Right ventricle myocardium superior (tissue), 1 donor: ENCODE measurements at regions not wholly inside any gene's neighbourhood (a gene's known extent, or its start where the extent isn't known, plus 50 kb on each side); places are given as distances from the start of the nearest gene placed in this dataset.

Experiments
- ATAC-seq: fragments of 200-7000 bp; cut with Tn5 transposase; one replicate; pipeline ENCODE4 v1.9.1; 2020; ENCODE audit warnings: mild to moderate bottlenecking; ENCODE audit not compliant: poor library complexity
- DNase-seq: peaks from one replicate; pipeline ENCODE4 v3.0.0-alpha.2; 2020
- intact Hi-C: fragments of 100-400 bp; cut with DNase I; formaldehyde crosslinking; loops from one replicate; pipeline ENCODE4 v1.11.2; 2022
- donor health status: DM: no; HTN: yes; CAD: no; lungs with severe emphysema.

DNA sequence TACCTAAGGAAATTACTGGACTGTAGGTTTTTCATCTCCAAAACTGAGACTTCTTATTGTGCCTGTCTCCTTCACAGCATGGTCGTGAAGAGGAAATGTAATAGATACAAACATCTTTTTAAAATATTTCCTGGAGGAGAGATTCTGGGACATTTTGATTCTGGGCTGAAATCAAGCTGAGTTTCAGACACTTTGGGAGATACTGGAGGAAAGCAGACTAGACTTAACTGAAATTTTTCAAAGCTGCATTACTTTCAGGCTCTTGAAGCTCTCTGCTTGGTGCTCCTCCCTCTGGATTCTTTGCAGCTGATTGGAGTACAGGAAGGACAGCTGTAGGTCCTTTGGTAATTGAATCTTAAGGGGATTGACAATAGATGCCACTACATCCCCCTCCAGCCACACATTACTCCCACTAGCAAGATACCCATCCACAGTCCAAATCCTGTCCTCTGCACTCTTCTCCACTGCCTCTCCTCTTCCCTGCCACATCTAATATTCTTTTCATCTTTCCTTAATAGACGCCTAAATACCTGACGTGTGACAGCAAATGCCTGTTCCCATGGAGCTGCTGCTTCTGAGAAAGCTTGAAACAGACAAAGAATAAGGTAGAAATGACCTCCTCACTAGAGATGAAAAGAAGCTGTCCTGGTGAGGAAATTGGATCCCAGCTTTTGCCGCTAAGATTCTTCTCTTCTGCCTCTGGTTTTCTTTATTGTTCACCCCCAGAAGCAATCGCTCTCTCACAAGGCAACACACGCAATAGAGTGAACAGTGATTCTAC lies 111.5 kb upstream of the PHYHIPL start:
- no peak for ATAC-seq
- intact Hi-C loops: no loop called here
- DNase-seq: no peak

DNA sequence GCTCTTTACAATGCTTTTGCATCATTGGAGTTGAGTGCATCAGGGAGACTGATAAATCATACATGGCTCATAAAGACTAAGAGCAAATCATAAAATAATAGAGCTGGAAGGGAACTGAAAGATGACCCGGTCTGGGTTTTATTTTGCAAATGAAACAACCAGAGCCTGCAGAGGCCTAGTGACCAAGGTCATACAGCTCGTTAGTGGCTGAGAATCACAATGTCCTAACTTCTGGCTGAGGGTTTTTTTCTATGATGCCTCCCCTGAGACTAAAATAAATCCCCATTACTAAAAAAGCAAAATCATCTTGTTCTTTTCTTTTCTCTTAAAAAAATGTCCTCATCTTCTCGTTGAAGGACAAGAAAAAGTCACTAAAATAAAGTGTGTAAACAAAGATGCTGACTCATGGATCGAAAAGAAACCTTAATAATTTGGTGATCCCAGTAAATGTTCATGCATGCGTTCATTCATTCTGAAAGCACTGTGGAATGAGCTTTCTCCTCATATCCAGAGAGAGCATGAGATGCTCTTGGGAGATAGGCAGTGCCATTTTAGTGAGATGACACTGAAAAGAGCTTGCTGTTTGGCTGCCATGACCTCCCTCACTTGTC lies 107.8 kb upstream of the PHYHIPL start:
- intact Hi-C loops: no loop called here
- ATAC-seq: peak; percentile 15

DNA sequence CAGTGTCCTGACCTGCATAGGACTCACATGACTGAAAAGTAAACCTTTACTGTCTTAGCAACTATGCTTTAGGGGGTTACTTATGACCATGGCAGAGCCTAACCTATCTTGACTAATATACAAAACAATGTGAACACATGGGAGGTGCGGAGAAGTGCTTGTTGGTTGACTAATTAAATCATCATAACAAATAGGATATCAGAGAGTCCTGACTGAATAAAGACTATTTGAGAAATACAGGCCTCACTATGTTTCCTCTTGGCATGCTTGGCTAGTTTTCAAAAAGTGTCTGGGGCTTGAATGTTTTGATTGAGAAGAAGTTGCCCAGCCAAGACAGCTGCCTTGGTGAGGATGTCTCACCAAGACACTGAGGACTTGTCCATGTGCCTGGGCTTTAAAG lies 104.4 kb upstream of the PHYHIPL start:
- intact Hi-C loops: no loop called here
- DNase-seq (no peak), ATAC-seq (no peak)

More for the DNA sequence above, 107.8 kb upstream of the PHYHIPL start:
- no peak for DNase-seq

DNA sequence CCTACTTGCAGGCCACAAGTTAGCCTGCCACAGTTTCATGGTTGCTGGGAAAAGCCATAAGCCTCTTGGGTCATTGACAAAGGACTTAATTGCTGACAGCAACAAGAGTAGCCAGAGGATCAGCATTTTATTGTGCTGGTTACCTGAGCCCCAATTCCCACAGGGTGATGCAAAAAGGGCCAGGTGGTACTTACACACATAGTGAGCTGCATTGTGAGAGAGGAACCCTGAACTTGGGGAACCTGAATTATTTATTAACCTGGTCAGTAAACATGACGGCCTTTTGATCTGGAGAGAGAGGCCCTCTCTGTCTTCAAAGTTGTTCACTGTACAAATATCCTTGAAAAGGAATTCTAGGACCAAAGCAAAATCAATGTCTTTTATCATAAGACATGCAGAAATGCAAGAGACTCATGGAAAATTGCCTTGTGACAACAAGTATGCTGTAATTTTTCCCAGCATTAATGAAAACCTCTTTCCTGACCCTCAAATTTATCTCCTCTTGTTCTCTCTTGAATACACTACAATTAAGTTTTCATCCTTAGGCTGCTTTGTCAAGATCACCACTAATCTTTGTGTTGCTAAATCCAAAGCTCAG lies 102.9 kb upstream of the PHYHIPL start:
- DNase-seq (no peak), ATAC-seq (no peak)
- intact Hi-C loops: no loop called here

DNA sequence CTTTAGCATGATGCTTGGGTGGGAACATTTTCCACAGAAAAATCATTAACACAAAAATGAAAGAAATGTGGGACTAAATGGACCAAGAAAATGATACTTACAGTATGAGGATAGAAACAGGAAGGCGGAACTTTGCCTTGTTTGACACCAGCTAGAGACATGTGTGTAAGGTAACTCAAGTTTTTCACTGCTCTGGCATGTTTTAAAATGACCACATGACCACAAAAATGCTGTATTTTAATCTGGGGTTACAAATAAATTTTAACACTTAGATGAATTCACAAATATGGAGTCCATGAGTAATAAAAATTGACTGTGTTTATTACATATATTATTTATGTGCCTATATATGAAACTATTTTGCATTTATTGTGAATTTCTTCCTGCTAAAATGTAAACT lies 100.9 kb upstream of the PHYHIPL start:
- intact Hi-C loops: no loop called here
- DNase-seq (no peak), ATAC-seq (no peak)

DNA sequence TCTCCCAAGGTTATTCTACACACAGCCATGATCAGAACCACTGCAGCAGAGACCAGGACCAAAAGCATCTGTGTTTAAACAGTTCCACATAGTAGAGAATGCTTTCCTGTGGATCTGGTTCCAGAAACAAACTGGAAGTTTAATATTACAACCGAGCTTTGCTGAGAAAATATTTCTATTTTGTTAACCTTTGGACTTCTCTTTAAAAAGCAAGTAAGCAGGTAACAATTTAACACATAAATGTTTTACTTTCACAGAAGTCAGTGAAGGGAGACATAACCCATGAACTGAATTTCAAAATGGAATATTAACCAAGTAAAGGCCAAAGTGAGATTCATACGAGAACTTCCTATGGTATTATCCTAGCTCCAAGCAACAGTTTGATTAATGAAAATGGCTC lies 98.6 kb upstream of the PHYHIPL start:
- intact Hi-C loops: no loop called here
- DNase-seq (no peak), ATAC-seq (peak; percentile 48)

DNA sequence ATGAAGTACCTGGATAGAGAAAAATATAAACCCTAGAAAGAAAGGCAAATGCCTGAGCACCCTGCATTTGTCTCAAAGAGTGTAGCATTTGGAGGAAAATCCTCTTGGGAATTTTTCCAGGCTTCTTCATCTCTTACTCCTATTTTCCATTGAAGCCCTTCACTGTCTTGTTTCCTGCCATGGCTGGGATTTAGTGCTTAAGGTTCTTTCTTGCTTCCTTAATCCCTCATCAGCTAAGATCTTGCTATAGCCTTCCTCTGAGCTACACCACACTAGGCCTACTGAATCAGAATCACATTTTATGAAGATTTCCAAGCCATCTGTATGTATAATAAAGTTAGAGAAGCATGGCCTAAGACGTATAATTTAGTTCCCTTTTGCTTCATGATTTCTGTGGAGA lies 97.5 kb upstream of the PHYHIPL start:
- no peak for DNase-seq
- intact Hi-C loops: no loop called here
- no peak for ATAC-seq

DNA sequence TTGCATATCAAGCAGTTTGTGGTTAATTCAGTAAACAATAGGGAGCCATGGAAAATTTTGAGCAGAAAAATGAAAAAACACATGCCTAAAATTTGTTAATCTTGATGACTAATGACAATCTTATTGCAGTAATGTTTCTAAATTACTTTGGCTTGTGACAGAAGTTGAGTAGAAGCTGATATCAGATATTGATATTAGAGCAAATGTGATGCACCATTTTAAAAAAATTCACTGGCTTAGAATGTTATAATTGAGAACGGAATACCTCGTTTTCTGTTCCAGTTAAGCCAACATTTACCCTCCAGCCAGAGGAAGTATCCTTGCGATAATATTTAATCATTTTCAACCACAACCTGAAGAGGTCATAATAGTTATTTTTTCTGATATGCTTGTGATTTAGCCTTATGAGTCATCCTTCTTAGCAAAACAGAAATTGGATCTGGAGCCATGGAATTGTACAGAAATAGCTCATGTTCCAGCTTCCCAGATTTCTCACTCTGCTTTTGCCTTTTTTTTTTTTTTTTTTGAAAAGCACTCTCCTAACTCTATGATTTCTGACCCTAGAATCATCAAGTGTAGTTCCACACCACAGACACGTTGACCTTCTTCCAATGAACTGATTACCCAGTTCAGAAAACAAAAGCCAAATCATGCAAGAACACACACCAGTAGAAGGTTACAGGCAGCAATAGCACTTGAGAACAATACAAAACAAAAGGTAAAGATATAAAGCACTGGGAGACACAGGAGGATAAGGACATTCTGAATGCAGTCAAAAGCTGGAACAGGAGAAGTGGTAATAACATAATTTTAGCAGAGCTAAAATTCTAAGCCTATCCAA lies 96.8 kb upstream of the PHYHIPL start:
- peak; percentile 80 for ATAC-seq
- DNase-seq: no peak
- intact Hi-C loops: no loop called here

DNA sequence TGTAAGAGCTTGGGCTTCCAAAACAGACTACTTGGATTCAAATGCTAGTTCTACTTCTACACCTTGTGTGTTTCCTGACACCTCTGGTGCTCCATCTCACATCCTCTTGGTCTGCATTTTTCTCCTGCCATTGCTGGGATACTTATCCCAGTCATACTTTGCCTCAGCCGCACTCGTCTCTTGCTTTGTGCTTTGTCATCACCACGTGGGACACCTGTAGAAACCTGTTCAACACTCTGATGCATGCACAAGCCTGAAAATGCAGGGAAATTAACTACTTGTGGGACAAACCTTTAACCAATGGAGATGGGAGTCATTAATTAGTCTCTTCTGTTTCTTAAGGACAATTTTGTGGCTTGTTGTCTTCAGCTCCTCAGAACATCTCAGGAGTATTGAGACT lies 94.2 kb upstream of the PHYHIPL start:
- ATAC-seq (no peak), DNase-seq (no peak)
- intact Hi-C loops: no loop called here

DNA sequence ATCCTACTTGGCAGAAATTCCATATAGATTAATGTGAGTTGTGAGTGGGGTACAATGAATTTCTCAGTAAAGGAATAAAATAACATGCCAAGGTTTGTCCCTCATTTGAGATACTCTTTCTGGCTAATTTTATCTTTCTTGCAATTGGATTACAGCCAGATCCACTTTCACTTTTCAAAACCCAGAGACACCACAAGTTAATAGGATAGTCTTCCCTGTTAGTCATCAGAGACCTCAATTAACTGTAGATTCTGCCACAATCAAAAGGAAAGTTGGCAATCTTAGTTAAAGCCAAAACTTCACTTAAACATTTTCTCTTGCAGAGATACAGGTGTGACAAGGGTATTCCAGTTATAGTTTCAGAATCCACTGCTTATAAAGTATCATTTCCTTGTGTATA lies 91.4 kb upstream of the PHYHIPL start:
- DNase-seq (no peak), ATAC-seq (no peak)
- intact Hi-C loops: no loop called here

DNA sequence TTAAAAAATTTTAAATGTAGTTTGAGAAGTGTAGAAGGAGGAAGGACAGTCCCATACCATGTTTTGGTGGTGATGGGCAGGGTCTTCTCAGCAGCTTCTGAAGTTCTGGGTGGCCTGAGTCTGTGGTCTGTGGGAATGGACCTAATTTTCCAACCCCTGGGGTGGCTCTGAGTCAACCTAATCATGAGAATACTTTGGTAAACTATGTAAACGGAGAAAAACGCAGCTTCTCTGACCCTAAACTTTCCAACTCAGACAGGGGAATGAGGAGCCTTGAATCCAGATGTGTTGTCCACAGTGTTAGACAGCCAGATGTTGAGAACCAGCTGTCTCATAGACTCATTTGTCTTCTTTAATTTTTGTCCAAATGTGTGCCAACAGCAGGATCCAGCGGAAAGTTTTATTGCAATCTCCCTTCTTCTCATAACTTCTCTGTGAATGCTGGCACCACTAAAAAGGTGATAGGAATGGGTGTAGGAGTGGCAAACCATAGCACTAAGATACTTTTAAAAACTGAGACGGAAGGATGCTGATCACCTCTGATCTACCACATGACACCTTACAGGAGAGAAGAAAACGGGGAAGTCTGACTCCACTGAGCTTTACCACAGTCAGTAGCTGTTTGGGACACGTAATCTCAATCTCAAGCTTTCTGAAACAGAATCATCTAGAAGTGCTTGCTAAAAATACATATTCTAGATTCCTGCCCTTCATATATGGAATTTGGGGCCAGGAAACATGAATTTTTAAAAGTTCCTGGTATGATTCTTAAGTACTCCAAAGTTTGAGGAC lies 90.5 kb upstream of the PHYHIPL start:
- intact Hi-C loops: no loop called here
- DNase-seq: no peak
- ATAC-seq: no peak

DNA sequence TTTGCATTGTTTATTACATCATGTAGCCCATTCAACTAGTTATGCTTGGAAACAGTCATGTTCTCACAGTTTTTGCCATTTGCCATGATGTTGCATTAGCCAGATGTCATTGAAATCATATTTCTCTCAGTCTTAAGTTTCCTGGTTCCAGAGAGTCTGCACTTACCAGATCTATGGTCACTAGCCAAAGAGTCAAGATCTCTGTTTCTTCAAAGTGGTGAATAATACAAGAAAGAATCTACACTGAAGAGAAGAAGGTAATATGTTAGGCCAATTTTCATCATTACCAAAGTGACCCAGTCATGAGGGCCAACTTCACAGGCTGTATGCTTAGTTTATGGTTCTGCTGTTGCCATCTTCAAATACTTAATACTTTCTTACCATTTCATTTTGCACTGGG lies 89.0 kb upstream of the PHYHIPL start:
- ATAC-seq (no peak), DNase-seq (no peak)
- intact Hi-C loops: no loop called here

DNA sequence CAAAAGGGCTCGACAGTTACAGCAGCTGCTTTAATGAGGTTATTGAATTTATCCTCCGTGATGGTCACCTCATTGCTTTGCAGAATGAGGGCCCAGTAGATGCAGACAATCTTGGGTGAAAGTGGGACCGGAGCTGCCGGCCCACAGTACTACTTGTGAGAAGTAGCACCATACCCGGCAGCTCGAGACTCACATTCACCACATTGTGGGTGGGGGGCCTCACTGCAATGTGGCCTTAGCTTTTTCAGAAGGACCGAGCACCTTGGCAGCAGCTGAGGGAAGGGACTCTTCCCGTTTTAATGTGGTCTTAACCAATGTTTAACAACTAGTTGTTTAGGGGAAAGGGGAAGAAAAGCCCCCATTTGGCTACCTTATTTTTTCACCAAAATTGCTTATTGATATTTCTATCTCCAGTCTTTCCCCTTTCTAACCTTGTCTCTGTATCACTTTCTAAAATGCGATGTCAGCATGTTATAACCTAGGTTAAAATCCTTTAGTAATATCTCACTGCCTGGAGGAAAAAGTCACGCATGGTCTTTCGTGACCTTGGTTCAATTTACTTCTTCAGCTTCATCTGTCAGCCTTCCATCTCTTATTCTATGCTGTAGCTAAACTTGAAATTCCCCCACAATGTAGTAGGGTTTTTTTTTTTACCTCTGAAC lies 87.4 kb upstream of the PHYHIPL start:
- intact Hi-C loops: no loop called here

DNA sequence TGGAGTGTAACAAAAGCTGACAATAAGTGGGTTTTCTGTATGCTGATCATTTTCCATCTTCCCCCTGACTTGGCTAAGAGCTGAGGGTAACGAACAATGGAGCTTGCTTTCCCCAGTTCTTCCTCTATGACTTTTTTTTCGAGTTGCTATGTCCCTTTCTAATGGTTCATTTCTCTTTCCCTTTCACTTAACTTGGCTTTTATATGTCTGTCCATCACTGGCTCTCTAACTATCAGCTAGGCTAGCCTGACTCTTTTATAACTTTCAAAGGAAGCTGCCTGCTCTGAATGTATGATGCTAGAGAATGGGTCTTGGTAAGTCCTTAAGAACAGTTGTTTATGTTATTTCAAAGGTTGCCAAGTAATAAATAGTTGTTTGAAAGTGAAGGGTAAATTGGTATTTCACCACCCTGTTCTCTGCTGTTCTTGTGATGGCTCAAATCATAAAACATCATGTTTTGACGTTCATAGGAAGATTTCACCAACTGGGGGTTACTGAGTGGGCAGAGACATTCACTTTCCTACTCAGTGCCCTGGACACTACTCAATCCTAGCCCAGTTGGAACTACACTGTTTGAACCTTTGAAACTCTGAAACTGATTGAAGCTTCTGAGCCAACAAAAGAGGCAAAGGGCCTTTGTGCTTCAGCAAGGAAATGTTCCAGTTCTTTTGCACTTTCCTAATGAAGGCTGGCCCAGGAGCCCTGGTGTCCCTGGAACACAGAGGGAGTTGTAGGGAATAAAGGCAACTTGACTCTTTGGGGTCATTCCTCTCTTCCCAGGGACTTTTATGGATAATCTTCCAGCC lies 85.4 kb upstream of the PHYHIPL start:
- intact Hi-C loops: no loop called here
- no peak for DNase-seq
- no peak for ATAC-seq

More for the DNA sequence above, 87.4 kb upstream of the PHYHIPL start:
- DNase-seq: no peak
- no peak for ATAC-seq

DNA sequence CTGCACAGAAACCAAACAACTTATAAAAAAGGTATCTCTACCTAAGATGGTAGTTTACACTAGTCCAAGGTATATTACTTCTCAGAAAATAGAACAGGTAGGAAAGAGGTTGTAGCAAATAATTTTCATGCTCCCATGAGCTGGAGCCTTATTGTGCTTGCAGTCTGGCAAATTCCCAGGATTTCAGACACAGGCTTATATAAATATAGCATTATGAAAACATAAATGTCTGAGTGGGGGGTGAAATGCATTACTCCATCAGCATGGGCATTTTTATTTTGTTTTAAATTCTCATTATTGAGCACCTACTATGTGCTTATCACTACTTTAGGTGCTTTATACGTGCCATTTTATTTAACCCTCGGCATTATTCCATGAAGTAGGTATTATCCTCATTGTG lies 83.0 kb upstream of the PHYHIPL start:
- ATAC-seq: no peak
- DNase-seq: no peak
- intact Hi-C loops: no loop called here

DNA sequence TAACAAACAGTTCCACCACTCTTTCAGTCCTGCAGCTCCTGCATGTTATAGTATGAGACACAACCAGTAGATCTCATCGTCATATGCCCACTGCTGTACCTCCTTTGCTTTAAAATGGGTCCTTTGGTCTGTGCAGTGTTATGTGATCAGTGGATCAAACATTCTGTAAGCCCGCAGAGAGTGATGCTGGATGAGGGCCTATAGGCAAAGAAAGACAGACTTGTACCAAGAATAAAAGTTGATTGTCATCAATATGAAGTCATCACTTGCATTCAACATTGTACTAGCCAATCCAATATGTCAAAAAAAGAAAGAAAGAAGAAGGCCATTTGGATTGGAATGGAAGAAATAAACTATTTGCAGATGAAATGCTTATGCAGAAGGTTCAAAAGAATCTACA lies 79.8 kb upstream of the PHYHIPL start:
- no peak for DNase-seq
- no peak for ATAC-seq
- intact Hi-C loops: no loop called here

DNA sequence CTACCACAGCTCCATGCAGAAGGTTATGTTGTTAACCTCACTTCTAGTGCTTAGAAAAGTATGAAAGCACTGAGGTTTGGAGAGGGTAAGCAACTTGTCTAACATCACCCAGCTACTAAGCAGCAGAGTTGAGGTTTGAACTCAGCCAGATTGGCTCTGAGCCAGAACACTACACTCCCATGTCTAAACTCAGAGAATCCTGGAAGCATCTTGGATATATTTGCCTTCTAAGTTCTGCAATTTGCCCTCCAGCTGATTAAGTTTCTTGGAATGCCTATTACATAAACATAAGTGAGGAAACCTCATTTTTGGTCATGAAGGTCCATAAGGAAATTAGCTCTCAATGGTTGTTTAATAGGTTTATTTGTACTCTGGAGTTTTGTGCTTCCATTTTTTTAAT lies 78.1 kb upstream of the PHYHIPL start:
- ATAC-seq (peak; percentile 48), DNase-seq (no peak)
- intact Hi-C loops: no loop called here
